NCI-H774 (cell line): ENCODE measurements at regions not wholly inside any gene's neighbourhood (a gene's known extent, or its start where the extent isn't known, plus 50 kb on each side); places are given as distances from the start of the nearest gene placed in this dataset.

Source experiments
- DNase-seq: peaks from one replicate; lab custom pipeline; 2025; lab: John Stamatoyannopoulos, UW

DNA sequence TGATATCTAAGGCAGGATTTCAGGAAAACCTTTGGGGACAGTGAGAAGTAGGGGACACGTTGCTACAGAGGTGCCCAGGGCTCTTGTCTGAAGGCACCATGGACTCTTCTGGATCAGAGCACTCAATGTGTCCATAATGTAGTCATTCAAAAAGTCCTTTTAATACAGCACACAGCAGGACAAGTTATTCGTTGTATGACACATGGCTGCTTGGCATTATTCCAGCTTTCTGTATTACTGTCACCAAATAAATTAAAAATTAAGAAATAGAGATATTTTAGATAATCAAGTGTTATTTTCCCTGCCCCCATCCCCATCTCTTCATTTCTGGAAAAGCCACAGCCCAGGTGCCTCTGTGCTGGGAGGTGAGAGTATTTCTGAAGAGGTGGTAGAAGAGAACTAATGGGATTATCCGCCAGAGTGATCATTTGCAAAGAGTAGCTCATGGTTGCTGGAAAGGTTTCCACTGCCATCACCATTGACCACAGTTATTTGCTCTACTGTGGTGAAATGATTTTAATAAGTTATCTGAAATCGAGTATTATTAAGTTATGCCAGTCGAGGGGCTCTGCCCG, 83.0 kb downstream of the CXCL12 start:
- DNase-seq: no peak

DNA sequence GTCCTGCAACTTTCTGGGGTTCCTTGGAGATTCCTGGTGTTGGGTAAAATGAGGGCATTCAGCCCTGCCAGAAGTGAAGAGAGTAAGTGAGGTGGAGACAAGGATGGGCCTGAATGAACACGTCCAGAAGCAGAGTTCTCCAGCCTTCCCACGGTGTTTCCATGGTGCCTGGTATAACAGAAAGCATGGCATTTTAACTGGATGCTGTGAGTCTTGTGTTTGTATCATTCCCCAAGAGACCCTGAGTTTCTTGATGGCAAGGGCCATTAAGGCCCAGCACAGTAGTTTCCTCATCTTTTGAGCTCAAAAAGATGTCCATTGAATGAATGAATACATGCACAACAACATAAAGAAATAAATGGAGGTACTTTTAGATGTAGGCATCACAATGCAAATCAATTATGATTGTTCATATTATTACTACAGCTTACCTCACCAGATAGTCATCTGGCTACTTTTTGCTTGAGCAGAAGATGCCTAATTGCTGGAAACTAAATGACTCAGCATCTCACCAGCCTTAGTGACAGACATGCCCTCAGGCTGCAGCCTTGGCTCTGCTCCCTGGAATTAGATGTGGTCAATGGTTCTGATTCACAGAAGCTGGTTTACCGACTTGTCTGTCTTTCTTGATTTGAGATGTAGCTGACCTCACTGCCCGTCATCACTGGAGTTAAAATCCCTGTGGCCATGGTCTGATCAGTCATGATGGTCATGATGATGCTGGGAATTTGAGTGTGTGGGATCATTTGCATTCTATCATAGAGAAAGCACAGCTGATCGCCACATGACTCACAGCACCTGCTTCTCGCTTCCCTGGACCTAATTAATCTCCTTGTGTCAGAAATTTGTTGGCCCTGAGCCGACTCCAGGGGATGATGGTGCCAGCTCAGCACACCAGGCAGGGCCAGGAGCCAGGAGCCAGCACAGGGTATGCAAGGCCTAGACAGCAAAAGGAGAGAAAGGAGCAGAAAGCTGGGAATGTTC, 83.9 kb downstream of the CXCL12 start:
- DNase-seq: peak; percentile 58

DNA sequence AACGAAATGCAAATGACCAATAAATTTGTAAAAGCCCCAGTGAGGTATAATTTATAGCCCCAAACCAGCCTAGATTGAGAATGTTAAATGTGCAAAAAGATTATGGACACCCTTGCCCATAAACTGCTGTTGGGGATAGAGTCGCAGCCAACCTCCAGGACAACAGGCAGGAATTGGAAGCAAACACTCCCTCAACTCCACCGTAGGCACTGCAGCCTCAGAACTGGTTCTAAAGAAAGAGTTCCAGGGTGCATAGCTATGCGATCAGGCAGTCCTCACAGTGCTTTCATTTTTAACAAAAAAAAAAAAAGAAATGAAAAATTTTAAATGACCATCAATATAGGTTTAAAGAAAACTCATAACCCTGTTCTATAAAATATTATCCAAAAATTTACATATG, 86.2 kb downstream of the CXCL12 start:
- no peak for DNase-seq

DNA sequence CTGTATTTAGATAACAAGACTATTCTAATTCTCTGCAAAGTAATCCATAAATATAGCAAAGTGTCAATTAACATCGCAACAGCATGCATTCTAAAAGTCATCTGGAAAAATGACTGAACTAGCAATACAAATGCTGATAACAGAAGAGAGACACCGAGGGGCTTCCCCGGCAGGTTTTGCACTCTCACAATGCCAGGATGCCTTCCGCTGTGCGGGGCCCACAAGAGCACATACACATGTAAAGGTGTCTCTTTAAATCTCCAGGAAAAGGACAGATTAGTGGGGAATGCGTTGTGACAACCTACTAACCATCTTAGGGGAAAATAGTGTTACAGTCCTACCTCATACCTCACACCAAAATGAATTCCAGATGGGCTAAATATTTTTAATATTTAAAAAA, 86.9 kb downstream of the CXCL12 start:
- DNase-seq: no peak

DNA sequence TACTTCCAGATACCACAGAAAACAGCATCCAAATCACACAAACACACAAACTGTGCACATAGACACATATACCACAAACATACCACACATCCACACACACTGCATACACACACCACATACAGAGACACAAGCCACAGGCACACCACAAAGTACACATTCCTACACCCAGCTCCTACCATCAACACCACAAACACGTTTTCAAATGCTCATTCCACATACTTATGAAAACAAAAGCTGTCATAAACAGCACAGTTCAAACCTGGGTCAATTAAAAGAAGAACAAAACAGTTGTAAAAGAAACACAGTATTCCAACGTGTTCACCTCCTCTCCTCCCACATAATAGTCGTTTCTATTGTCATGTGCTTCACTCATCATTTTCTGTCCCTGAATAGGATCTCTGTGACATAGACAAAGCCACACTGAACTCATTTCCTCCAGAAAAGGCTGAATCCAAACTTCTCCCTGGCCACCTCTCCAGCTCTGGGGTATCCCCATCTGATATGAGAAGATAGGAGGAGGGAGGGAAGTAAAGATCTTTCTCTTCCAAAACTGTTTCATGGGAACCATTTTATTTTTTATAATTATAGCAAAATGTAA, 89.2 kb downstream of the CXCL12 start:
- no peak for DNase-seq

GRCh38 chr10:44294726-44295412, 90.0 kb downstream of the CXCL12 start:
- no peak for DNase-seq

DNA sequence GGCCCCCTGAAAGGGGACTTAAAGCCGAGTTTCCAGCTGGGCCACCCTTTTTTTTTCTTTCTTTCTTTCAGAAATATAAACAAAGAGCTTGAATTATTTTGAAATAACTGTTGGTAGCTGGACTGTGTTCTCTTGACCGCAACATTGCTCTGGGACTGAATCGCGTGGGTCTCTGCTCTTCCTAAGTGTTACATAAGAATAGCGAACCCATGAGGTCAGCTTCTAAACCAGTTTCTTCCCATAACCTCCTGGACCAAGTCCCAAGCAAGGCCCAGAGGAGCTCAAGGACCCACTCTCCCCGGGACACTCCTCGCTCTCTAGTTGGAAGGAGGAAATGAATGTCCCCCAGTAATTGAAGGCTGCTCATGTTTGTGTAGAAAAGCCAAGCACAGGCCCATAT, 91.1 kb downstream of the CXCL12 start:
- DNase-seq: no peak

GRCh38 chr10:44293306-44293778, 91.6 kb downstream of the CXCL12 start:
- DNase-seq: no peak

GRCh38 chr10:44292390-44293002, 92.4 kb downstream of the CXCL12 start:
- DNase-seq: no peak

DNA sequence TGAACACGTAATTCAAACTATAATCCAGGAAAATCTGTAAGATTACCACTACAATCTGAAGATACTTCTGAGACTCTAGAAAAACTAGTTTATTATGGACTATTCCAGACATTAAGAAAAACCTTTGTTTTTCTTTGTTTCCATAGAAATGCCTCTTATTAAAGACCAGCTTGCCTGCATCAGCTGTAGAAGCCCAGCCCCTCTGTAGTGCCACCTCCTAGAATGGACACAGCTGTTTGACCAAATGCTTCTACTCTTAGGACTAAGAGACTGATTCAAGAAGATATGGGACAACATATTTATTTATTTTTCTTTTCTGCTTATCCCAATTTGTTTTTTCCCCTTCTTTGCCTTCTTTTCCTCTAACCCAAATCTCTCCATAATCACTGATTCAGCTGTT, 93.8 kb downstream of the CXCL12 start:
- DNase-seq: no peak

GRCh38 chr10:44289125-44289524, 95.8 kb downstream of the CXCL12 start:
- no peak for DNase-seq

GRCh38 chr10:44287408-44287807, 97.5 kb downstream of the CXCL12 start:
- no peak for DNase-seq

- no peak for DNase-seq
Measured at GRCh38 chr10:44284198-44285084, 100.5 kb downstream of the CXCL12 start.

DNA sequence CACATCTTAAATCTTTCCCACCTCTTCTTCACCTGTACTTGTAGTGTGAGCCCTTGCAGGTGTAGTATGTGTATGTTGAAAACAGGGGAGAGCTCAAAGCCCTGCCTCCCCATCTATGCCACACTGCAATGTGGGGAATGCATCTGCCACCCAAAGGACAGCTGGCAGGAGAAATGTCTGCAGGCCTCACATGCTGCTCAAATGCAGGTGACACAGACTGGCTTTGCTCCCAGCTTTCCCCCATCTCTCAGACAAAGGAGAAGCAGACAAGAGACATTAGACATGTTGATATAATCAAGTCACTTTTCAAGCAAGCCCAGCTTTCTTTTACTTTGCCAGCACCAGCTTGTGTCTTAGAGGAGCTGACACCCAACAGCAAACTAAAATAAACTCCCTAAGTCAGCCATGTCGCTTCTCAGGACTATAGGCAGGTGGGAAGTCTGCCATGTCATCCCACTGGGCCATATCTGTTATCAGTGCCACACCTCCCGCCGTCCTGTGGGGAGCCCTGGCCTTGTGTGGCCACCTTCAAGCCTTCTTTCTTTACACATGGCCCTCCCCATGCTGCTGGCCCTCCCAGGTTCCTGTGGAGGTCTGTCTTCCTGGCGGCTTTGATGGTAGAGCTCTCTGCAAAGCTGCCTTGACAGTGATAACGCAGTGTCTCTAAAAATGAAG, 102.1 kb downstream of the CXCL12 start:
- no peak for DNase-seq

DNA sequence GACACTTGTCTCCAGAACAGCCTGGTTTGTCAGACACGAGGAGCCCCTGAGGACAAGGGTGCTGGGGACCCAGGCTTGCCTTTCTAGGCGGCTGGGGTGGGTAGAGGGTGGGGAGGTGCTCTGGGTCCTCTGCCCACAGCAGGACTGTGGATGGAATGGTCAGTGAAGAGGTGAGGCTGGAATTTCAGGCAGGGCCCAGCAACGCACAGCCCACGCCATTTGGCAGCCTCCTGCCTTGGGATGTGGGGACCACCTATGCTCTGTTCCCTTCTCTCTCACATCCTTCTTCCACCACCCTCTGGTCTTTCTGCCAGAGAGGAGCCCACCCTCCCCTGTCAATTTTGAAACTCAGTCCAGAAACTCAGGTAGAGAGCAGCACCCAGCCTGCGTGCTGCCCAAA, 103.2 kb downstream of the CXCL12 start:
- no peak for DNase-seq

DNA sequence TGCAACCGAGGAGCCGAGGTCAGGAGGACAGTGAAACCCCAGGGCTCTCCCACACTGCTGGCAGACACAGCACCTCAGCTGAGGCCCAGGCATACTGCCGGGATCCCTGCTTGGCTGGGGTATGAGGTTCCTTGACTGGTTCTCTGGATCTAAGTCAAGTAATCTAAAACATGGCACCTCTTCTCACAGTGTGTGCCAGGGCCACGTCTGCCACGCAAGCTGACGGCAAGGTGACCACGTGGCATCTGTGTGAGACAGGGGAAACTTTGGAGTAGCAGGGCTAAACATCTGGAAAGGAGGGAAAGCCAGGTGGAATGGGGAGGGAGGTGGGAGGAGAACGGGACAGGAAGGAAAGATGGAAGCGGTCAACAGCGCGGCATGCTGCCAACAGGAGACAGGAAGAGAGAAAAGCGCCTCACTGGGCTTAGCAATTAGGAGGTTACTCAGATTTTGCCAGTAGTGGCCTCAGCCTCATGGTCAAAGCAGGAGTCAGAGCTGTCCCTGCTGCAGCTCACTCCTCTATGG, 103.7 kb downstream of the CXCL12 start:
- no peak for DNase-seq

GRCh38 chr10:44280226-44281014, 104.5 kb downstream of the CXCL12 start:
- DNase-seq: no peak

- no peak for DNase-seq
Measured at GRCh38 chr10:44279426-44280126, 105.3 kb downstream of the CXCL12 start.
